ENCODE measurements at regions not wholly inside any gene's neighbourhood (a gene's known extent, or its start where the extent isn't known, plus 50 kb on each side); places are given as distances from the start of the nearest gene placed in this dataset.
A peak's percentile ranks its signal among the peaks of the same experiment; 100 is the strongest.

DNA sequence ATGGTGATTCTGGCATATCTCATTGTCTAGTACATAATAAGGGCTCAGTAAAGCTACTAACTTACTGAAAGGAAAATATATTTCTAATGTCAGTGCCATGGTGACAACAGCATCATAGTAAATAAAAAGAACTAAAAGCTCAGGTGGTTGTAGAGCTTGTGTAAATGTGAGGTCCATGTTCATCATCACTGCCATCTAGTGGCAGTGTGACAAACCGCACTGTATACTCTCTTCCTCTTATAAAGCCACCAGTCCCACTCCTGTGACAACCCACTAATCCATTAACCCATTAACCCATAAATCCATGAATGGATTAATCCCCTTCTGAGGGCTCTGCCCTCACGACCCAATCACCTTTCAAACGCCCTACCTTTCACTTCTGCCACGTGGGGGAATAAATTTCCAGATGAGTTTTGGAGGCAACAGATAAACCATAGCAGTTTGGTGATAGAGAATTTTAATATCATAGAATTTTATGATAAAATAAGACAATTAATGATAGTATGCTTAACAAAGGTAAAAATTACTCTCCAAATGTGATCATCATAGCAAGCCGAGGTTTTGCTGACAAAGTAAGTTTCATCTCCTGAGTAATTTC lies 160.4 kb upstream of the SGCG start (continued):
- TF ChIP-seq, protein P1, sequence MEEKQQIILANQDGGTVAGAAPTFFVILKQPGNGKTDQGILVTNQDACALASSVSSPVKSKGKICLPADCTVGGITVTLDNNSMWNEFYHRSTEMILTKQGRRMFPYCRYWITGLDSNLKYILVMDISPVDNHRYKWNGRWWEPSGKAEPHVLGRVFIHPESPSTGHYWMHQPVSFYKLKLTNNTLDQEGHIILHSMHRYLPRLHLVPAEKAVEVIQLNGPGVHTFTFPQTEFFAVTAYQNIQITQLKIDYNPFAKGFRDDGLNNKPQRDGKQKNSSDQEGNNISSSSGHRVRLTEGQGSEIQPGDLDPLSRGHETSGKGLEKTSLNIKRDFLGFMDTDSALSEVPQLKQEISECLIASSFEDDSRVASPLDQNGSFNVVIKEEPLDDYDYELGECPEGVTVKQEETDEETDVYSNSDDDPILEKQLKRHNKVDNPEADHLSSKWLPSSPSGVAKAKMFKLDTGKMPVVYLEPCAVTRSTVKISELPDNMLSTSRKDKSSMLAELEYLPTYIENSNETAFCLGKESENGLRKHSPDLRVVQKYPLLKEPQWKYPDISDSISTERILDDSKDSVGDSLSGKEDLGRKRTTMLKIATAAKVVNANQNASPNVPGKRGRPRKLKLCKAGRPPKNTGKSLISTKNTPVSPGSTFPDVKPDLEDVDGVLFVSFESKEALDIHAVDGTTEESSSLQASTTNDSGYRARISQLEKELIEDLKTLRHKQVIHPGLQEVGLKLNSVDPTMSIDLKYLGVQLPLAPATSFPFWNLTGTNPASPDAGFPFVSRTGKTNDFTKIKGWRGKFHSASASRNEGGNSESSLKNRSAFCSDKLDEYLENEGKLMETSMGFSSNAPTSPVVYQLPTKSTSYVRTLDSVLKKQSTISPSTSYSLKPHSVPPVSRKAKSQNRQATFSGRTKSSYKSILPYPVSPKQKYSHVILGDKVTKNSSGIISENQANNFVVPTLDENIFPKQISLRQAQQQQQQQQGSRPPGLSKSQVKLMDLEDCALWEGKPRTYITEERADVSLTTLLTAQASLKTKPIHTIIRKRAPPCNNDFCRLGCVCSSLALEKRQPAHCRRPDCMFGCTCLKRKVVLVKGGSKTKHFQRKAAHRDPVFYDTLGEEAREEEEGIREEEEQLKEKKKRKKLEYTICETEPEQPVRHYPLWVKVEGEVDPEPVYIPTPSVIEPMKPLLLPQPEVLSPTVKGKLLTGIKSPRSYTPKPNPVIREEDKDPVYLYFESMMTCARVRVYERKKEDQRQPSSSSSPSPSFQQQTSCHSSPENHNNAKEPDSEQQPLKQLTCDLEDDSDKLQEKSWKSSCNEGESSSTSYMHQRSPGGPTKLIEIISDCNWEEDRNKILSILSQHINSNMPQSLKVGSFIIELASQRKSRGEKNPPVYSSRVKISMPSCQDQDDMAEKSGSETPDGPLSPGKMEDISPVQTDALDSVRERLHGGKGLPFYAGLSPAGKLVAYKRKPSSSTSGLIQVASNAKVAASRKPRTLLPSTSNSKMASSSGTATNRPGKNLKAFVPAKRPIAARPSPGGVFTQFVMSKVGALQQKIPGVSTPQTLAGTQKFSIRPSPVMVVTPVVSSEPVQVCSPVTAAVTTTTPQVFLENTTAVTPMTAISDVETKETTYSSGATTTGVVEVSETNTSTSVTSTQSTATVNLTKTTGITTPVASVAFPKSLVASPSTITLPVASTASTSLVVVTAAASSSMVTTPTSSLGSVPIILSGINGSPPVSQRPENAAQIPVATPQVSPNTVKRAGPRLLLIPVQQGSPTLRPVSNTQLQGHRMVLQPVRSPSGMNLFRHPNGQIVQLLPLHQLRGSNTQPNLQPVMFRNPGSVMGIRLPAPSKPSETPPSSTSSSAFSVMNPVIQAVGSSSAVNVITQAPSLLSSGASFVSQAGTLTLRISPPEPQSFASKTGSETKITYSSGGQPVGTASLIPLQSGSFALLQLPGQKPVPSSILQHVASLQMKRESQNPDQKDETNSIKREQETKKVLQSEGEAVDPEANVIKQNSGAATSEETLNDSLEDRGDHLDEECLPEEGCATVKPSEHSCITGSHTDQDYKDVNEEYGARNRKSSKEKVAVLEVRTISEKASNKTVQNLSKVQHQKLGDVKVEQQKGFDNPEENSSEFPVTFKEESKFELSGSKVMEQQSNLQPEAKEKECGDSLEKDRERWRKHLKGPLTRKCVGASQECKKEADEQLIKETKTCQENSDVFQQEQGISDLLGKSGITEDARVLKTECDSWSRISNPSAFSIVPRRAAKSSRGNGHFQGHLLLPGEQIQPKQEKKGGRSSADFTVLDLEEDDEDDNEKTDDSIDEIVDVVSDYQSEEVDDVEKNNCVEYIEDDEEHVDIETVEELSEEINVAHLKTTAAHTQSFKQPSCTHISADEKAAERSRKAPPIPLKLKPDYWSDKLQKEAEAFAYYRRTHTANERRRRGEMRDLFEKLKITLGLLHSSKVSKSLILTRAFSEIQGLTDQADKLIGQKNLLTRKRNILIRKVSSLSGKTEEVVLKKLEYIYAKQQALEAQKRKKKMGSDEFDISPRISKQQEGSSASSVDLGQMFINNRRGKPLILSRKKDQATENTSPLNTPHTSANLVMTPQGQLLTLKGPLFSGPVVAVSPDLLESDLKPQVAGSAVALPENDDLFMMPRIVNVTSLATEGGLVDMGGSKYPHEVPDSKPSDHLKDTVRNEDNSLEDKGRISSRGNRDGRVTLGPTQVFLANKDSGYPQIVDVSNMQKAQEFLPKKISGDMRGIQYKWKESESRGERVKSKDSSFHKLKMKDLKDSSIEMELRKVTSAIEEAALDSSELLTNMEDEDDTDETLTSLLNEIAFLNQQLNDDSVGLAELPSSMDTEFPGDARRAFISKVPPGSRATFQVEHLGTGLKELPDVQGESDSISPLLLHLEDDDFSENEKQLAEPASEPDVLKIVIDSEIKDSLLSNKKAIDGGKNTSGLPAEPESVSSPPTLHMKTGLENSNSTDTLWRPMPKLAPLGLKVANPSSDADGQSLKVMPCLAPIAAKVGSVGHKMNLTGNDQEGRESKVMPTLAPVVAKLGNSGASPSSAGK (IDR thresholded peaks at IDR 0.05) = no peak
- no peak for TF ChIP-seq EWSR1 (IDR thresholded peaks at IDR 0.05; ENCODE audit: borderline replicate concordance, low read depth, partially characterized antibody)
- no peak for TF ChIP-seq ZNF3 (CRISPR knock-in tag; IDR thresholded peaks at IDR 0.05)
- TF ChIP-seq RAD21 (CRISPR knock-in tag; conservative IDR thresholded peaks at IDR 0.05 in 1 of 2, IDR thresholded peaks at IDR 0.05 in 1 of 2) = peak; percentile 54 to 78
- TF ChIP-seq, protein P2, sequence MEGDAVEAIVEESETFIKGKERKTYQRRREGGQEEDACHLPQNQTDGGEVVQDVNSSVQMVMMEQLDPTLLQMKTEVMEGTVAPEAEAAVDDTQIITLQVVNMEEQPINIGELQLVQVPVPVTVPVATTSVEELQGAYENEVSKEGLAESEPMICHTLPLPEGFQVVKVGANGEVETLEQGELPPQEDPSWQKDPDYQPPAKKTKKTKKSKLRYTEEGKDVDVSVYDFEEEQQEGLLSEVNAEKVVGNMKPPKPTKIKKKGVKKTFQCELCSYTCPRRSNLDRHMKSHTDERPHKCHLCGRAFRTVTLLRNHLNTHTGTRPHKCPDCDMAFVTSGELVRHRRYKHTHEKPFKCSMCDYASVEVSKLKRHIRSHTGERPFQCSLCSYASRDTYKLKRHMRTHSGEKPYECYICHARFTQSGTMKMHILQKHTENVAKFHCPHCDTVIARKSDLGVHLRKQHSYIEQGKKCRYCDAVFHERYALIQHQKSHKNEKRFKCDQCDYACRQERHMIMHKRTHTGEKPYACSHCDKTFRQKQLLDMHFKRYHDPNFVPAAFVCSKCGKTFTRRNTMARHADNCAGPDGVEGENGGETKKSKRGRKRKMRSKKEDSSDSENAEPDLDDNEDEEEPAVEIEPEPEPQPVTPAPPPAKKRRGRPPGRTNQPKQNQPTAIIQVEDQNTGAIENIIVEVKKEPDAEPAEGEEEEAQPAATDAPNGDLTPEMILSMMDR (IDR thresholded peaks at IDR 0.05 in 2 of 3, conservative IDR thresholded peaks at IDR 0.05 in 1 of 3; ENCODE audit: insufficient read depth in 2 of 3, low read depth in 1 of 3, low read length in 3 of 3) = peak; percentile 50 to 64 (median 60); a peak in 5 of 6 replicates
- no peak for TF ChIP-seq DACH1 (IDR thresholded peaks at IDR 0.05; ENCODE audit: partially characterized antibody)
- TF ChIP-seq SUPT5H (IDR thresholded peaks at IDR 0.05) = no peak
- TF ChIP-seq, protein P3, sequence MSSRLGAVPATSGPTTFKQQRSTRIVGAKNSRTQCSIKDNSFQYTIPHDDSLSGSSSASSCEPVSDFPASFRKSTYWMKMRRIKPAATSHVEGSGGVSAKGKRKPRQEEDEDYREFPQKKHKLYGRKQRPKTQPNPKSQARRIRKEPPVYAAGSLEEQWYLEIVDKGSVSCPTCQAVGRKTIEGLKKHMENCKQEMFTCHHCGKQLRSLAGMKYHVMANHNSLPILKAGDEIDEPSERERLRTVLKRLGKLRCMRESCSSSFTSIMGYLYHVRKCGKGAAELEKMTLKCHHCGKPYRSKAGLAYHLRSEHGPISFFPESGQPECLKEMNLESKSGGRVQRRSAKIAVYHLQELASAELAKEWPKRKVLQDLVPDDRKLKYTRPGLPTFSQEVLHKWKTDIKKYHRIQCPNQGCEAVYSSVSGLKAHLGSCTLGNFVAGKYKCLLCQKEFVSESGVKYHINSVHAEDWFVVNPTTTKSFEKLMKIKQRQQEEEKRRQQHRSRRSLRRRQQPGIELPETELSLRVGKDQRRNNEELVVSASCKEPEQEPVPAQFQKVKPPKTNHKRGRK (tag; IDR thresholded peaks at IDR 0.05) = no peak
- no peak for TF ChIP-seq SMAD3 (CRISPR knock-in tag; conservative IDR thresholded peaks at IDR 0.05)
- TF ChIP-seq NR4A1 (CRISPR knock-in tag; IDR thresholded peaks at IDR 0.05) = no peak
- no peak for TF ChIP-seq NR4A1 (tag; IDR thresholded peaks at IDR 0.05)
- peak; percentile 27; the same call in 1 of the 2 replicates for TF ChIP-seq SMC3 (conservative IDR thresholded peaks at IDR 0.05; ENCODE audit: insufficient read depth, low read depth, low read length)
